ENCODE measurements at regions not wholly inside any gene's neighbourhood (a gene's known extent, or its start where the extent isn't known, plus 50 kb on each side); places are given as distances from the start of the nearest gene placed in this dataset.

DNA sequence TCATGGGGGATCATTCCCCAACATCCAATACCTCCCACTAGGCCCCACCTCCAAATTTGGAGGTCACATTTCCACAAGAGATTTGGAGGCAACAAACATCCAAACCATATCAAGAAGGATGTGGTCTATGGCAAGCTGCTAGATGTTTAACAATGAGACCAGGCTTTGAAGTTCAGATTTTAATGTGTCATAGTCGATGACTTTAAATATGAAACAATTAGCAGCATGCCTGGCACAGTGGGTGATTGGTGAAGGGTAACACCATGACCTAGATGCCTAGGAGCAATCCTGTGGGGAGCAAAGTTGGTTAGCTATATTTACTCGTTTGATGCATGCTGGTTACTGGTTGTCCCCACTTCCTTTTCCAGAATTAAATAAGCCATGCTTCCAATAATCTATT, 356.4 kb upstream of the VWC2 start:
- TF ChIP-seq ZFX (IDR thresholded peaks at IDR 0.05; ENCODE audit: borderline replicate concordance): no peak
- TF ChIP-seq, protein P1, sequence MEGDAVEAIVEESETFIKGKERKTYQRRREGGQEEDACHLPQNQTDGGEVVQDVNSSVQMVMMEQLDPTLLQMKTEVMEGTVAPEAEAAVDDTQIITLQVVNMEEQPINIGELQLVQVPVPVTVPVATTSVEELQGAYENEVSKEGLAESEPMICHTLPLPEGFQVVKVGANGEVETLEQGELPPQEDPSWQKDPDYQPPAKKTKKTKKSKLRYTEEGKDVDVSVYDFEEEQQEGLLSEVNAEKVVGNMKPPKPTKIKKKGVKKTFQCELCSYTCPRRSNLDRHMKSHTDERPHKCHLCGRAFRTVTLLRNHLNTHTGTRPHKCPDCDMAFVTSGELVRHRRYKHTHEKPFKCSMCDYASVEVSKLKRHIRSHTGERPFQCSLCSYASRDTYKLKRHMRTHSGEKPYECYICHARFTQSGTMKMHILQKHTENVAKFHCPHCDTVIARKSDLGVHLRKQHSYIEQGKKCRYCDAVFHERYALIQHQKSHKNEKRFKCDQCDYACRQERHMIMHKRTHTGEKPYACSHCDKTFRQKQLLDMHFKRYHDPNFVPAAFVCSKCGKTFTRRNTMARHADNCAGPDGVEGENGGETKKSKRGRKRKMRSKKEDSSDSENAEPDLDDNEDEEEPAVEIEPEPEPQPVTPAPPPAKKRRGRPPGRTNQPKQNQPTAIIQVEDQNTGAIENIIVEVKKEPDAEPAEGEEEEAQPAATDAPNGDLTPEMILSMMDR (IDR thresholded peaks at IDR 0.05): no peak

DNA sequence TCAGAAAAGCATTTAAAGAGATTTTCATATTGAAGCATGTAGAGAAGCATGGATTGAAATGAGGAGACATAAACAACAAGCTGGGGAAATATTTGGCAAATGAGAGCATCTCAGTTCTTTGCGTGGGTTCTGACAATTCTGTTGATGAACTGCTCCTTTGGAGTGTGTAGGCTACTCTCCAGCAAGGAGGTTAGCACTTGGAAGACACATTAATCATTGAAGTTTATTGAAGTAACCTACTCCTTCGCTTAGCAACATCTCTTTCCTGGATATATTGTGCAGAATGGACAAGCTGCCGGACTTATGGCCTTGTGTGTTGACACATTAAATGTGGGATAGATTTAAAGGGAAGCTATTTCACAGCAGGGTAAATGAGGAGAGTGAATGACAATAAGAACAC, 354.5 kb upstream of the VWC2 start:
- H3K27ac ChIP-seq: no peak overlapping the region
- TF ChIP-seq, protein P1 (IDR thresholded peaks at IDR 0.05): no peak
- TF ChIP-seq ZFX (IDR thresholded peaks at IDR 0.05; ENCODE audit: borderline replicate concordance): no peak

More for the DNA sequence above, 356.4 kb upstream of the VWC2 start:
- H3K27ac ChIP-seq: no peak overlapping the region

DNA sequence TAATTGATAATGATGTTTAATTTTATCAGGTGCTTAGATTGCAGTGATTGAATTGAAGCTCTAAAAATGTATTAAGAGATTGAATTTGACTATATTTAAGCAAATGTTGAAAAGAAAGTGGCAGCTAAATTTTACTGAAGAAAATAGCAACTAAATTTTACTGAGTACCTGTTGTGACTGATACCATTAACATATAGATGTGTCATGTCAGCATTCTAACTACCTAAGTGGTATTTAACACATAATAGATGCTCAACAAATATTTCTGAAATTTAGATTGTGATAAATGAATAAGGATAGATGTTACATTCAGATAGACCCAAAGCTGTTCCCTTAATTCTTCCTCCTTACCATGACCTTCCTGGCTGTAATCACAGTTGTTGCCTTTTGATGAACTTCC, 350.9 kb upstream of the VWC2 start:
- TF ChIP-seq, protein P1 (IDR thresholded peaks at IDR 0.05): no peak
- TF ChIP-seq ZFX (IDR thresholded peaks at IDR 0.05; ENCODE audit: borderline replicate concordance): no peak
- no peak overlapping the region for H3K27ac ChIP-seq

DNA sequence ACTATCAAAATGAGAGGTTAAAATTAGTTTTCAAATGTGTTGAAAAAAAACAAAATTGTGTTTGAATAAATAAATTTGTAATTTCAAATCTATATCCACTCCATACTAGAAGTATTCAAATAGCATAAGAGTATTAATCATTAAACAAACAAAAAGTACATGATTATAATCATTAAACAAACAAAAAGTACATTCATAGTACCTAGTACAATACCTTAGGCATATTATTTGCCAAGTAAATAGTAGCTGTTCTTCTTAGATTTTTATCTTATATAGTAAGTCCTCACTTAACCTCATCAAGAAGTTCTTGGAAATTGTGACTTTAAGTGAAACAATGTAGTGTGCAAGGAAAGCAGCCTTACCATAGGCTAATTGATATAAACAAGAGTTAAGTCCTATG, 349.3 kb upstream of the VWC2 start:
- TF ChIP-seq ZFX (IDR thresholded peaks at IDR 0.05; ENCODE audit: borderline replicate concordance): no peak
- TF ChIP-seq, protein P1 (IDR thresholded peaks at IDR 0.05): no peak

DNA sequence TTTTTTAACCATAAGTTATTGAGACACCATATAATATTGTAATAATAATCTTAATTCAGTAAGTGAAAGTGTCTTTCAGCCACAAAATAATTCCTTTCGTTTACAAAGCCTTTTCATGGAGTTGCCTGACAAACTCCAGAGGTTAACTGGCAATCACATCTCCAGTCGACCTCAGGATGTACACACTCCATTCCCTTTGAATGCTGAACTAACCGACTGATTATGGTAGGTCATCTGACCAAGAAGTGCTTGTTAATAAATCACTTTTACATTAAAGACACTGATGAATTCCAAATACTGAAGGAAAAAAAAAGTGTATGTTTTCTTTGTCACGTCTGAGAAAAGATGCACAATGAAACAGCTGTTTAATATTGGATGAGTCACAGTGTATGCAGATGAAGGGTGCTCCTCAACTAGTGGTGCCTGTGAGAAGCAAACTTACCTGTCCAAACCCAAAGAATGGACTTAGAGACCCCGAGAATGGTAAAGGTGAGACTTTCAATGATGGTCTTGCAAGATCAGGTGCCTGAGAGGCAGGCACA, 348.1 kb upstream of the VWC2 start:
- no peak for TF ChIP-seq ZFX (IDR thresholded peaks at IDR 0.05; ENCODE audit: borderline replicate concordance)

More for the DNA sequence above, 349.3 kb upstream of the VWC2 start:
- no peak overlapping the region for H3K27ac ChIP-seq

DNA sequence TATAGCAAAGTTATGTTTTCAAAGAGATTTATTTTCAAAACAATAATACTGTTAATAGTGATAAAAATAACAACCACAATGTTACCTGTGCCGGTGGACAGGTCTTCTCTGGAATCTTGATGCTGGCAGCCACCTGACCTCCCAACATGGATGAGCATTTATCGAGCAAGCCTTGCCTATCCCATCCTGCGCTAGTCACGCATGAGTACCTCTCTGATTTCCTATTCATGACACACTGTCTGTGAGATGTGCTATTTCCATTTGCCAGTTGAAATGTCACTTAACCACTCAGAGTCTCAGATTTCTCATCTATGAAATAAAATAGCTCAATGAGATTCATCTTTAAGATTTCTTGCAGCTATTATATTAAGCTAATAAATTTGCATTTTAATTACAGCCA, 341.2 kb upstream of the VWC2 start:
- TF ChIP-seq, protein P1 (IDR thresholded peaks at IDR 0.05): no peak
- no peak for TF ChIP-seq ZFX (IDR thresholded peaks at IDR 0.05; ENCODE audit: borderline replicate concordance)

More for the DNA sequence above, 348.1 kb upstream of the VWC2 start:
- H3K27ac ChIP-seq: no peak overlapping the region

DNA sequence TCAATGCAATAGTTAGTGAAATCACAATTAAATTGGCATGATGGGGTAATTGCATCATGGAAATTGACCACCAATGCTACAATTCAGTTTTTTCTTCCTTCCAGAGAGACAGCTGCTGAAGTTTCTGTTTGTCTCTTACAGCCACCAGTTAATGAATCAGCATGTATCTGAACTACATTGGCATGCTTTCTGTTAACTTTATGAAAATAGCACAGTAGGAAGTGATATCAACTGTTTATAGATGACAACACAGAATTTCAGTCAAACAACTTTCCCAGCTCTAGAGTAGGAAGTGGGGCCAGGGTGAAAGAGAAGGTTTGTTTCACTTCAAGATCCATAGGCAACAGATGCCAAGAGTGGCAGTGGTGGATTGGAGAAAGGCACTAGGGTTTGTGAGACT, 339.6 kb upstream of the VWC2 start:
- TF ChIP-seq ZFX (IDR thresholded peaks at IDR 0.05; ENCODE audit: borderline replicate concordance): no peak
- TF ChIP-seq, protein P1 (IDR thresholded peaks at IDR 0.05): no peak
- H3K27ac ChIP-seq: no peak overlapping the region

More for the DNA sequence above, 341.2 kb upstream of the VWC2 start:
- H3K27ac ChIP-seq: no peak overlapping the region

DNA sequence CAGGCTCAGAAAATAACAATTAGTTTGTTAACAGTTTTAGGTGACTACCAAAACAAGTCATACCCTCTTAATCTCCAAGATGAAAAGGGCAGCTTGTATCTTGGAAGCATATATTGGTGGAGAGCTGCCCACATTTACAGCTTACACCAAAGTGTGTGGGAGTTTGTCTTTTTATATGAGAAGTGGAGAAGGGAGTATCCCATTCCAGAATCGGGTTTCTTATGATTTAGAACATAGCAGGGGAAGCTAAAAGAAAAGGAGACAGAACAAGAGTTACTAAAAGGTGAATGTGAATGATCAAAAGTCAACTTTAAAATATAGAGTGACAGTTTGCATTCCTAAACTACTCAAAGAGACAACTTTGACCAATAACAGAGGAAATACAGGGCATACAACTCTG, 338.6 kb upstream of the VWC2 start:
- no peak overlapping the region for H3K27ac ChIP-seq
- no peak for TF ChIP-seq ZFX (IDR thresholded peaks at IDR 0.05; ENCODE audit: borderline replicate concordance)
- TF ChIP-seq, protein P1 (IDR thresholded peaks at IDR 0.05): no peak

All from 22Rv1 (cell line).